CD14-positive monocyte (primary cell): ENCODE measurements at regions not wholly inside any gene's neighbourhood (a gene's known extent, or its start where the extent isn't known, plus 50 kb on each side); places are given as distances from the start of the nearest gene placed in this dataset.

ENCODE experiments used
- DNase-seq, 3 donors: peaks; one replicate each; pipeline ENCODE4 v3.0.0-alpha.2; 2011 to 2022
- H2AFZ ChIP-seq: 2 replicates; pipeline ENCODE4 v1.6.0; 2012; ENCODE audit warnings: mild to moderate bottlenecking, low read depth, low read length, inconsistent platforms; ENCODE audit not compliant: insufficient read depth, poor library complexity, severe bottlenecking
- H3K27ac ChIP-seq, 2 donors: 1 replicate in 1 of 2; 2 replicates in 1 of 2; pipeline ENCODE4 v1.5.1; 2012 to 2013; ENCODE audit warnings: low read length in 2 of 2, control low read depth in 1 of 2, inconsistent platforms in 1 of 2, low read depth in 1 of 2, mild to moderate bottlenecking in 1 of 2
- H3K27me3 ChIP-seq, 2 donors: one replicate each; pipeline versions ENCODE4 v1.6.0 to v1.6.1; 2011 to 2013; ENCODE audit warnings: low read length in 2 of 2; ENCODE audit not compliant: control insufficient read depth in 2 of 2, insufficient read depth in 2 of 2
- H3K36me3 ChIP-seq, 2 donors: replicated peaks in 1 of 2; 1 replicate in 1 of 2; 2 replicates in 1 of 2; pipeline versions ENCODE4 v1.5.1 to v1.6.1; 2012 to 2013; ENCODE audit warnings: low read length in 2 of 2, control low read depth in 1 of 2, inconsistent platforms in 1 of 2, mild to moderate bottlenecking in 1 of 2; ENCODE audit not compliant: insufficient read depth in 2 of 2, control insufficient read depth in 1 of 2
- H3K4me1 ChIP-seq, 2 donors: 1 replicate in 1 of 2; 2 replicates in 1 of 2; pipeline versions ENCODE4 v1.5.1 to v1.6.1; 2012 to 2013; ENCODE audit warnings: low read length in 2 of 2, control low read depth in 1 of 2, inconsistent platforms in 1 of 2, mild to moderate bottlenecking in 1 of 2, moderate library complexity in 1 of 2; ENCODE audit not compliant: insufficient read depth in 2 of 2, control insufficient read depth in 1 of 2
- H3K4me2 ChIP-seq: replicated peaks from 2 replicates; pipeline ENCODE3; 2012; ENCODE audit warnings: low read length, moderate library complexity, mild to moderate bottlenecking; ENCODE audit not compliant: poor library complexity, severe bottlenecking; ENCODE audit errors: extremely low read depth
- H3K4me3 ChIP-seq, 3 experiments: fragments of 200-600 bp in 1 of 3; sonication (generic) in 1 of 3; replicated peaks in 1 of 3; 1 replicate in 2 of 3; 2 replicates in 1 of 3; pipeline ENCODE4 v1.5.1; 2011 to 2013; ENCODE audit warnings: low read length in 3 of 3, mild to moderate bottlenecking in 3 of 3, control low read depth in 2 of 3, low read depth in 2 of 3, inconsistent platforms in 1 of 3, moderate library complexity in 1 of 3
- H3K79me2 ChIP-seq: 2 replicates; pipeline ENCODE4 v1.6.0; 2012; ENCODE audit warnings: mild to moderate bottlenecking, control low read depth, inconsistent platforms, low read length, moderate library complexity; ENCODE audit not compliant: insufficient read depth
- H3K9ac ChIP-seq: 2 replicates; pipeline ENCODE4 v1.6.0; 2017; ENCODE audit warnings: low read length, mild to moderate bottlenecking; ENCODE audit not compliant: insufficient read depth, poor library complexity, severe bottlenecking
- H3K9me3 ChIP-seq, 2 donors: replicated peaks in 1 of 2; 1 replicate in 1 of 2; 2 replicates in 1 of 2; pipeline versions ENCODE4 v1.5.1 to v1.6.1; 2012 to 2013; ENCODE audit warnings: low read length in 2 of 2, control low read depth in 1 of 2; ENCODE audit not compliant: control insufficient read depth in 1 of 2, insufficient read depth in 1 of 2
- H4K20me1 ChIP-seq: 2 replicates; pipeline ENCODE4 v1.6.0; 2012; ENCODE audit warnings: mild to moderate bottlenecking, low read length, control low read depth, moderate library complexity; ENCODE audit not compliant: insufficient read depth
- H3K27ac Mint-ChIP-seq, 7 donors: one replicate each; pipeline ENCODE4 v1.8.0; 2020; ENCODE audit warnings: mild to moderate bottlenecking in 7 of 7, mixed read lengths in 7 of 7, moderate library complexity in 6 of 7, inconsistent platforms in 2 of 7
- H3K27me3 Mint-ChIP-seq, 3 donors: one replicate each; pipeline ENCODE4 v1.8.0; 2021 to 2022; ENCODE audit warnings: low read depth in 3 of 3, mild to moderate bottlenecking in 3 of 3, mixed read lengths in 3 of 3, moderate library complexity in 3 of 3, inconsistent platforms in 1 of 3
- H3K36me3 Mint-ChIP-seq, 2 donors: one replicate each; pipeline ENCODE4 v1.8.0; 2020; ENCODE audit warnings: mixed read lengths in 2 of 2, inconsistent platforms in 1 of 2, mild to moderate bottlenecking in 1 of 2
- H3K4me1 Mint-ChIP-seq: one replicate; pipeline ENCODE4 v1.8.0; 2020; ENCODE audit warnings: mild to moderate bottlenecking, mixed read lengths
- H3K4me3 Mint-ChIP-seq, 2 donors: one replicate each; pipeline ENCODE4 v1.8.0; 2020; ENCODE audit warnings: mild to moderate bottlenecking in 2 of 2, mixed read lengths in 2 of 2, moderate library complexity in 1 of 2
- H3K9me3 Mint-ChIP-seq, 7 donors: one replicate each; pipeline ENCODE4 v1.8.0; 2020 to 2022; ENCODE audit warnings: mixed read lengths in 7 of 7, mild to moderate bottlenecking in 6 of 7, moderate library complexity in 6 of 7, inconsistent platforms in 2 of 7
- CTCF ChIP-seq: fragments of 200-600 bp; IDR thresholded peaks from one replicate; pipeline ENCODE4 v1.8.0; 2022; ENCODE audit warnings: antibody characterized with exemption, mild to moderate bottlenecking
- WGBS: methylation state at CpG from one replicate; pipeline ENCODE4 v1.1.5; 2013; ENCODE audit warnings: missing lambda C conversion rate; ENCODE audit not compliant: insufficient coverage; 5-methylcytosine and 5-hydroxymethylcytosine counted together
- intact Hi-C, 2 donors: fragments of 100-400 bp; cut with micrococcal nuclease; formaldehyde crosslinking; loops; one replicate each; pipeline versions ENCODE4 v1.15.0 to v1.15.1; 2023

- no peaks in the 10 kb centered on the region for H3K36me3 ChIP-seq
- WGBS = 77% methylated on average over 1 of the region's 1 CpG
- no peaks in the 10 kb centered on the region for H3K36me3 Mint-ChIP-seq
- no peak overlapping the region for H3K27ac ChIP-seq
- no peak for DNase-seq
- H3K4me3 ChIP-seq = no peak overlapping the region
- H3K4me3 Mint-ChIP-seq = no peak overlapping the region
- peaks cover 0 to 7% (median 0%) of the 10 kb centered on the region in 7 donors for H3K9me3 Mint-ChIP-seq
- TF ChIP-seq CTCF = no peak
- no peaks in the 10 kb centered on the region for H3K4me1 ChIP-seq
- H3K4me2 ChIP-seq = no peak overlapping the region
- intact Hi-C loops = loop anchor here in 1 of 2 donors (10.0 kb wide), 1 partner anchor 714 kb away; no protein-coding TSS in a partner anchor
- no peaks in the 10 kb centered on the region for H3K4me1 Mint-ChIP-seq
- no peaks in the 10 kb centered on the region for H3K27me3 ChIP-seq
- no peak overlapping the region for H3K27ac Mint-ChIP-seq
- no peak overlapping the region for H2AFZ ChIP-seq
- H3K27me3 Mint-ChIP-seq = peaks cover 5 to 8% (median 6%) of the 10 kb centered on the region in 3 donors
- H3K9ac ChIP-seq = no peak overlapping the region
- no peaks in the 10 kb centered on the region for H4K20me1 ChIP-seq
- H3K79me2 ChIP-seq = no peaks in the 10 kb centered on the region
- no peaks in the 10 kb centered on the region for H3K9me3 ChIP-seq
Measured at GRCh38 chr18:21991081-21991534, 178.3 kb upstream of the GATA6 start.

GRCh38 chr18:21991886-21992285 is 177.5 kb upstream of the GATA6 start:
- intact Hi-C loops = loop anchor here in 1 of 2 donors (10.0 kb wide), 1 partner anchor 713 kb away; no protein-coding TSS in a partner anchor
- Mint-ChIP-seq H3K4me3 (no peak overlapping the region), H3K9me3 (peaks cover 0 to 6% (median 0%) of the 10 kb centered on the region in 7 donors), H3K27me3 (peaks cover 5 to 6% (median 6%) of the 10 kb centered on the region in 3 donors), H3K36me3 (no peaks in the 10 kb centered on the region), H3K4me1 (no peaks in the 10 kb centered on the region), H3K27ac (no peak overlapping the region)
- no peaks in the 10 kb centered on the region for H3K79me2 ChIP-seq
- H3K27ac ChIP-seq = no peak overlapping the region
- no peak overlapping the region for H3K9ac ChIP-seq
- no peaks in the 10 kb centered on the region for H4K20me1 ChIP-seq
- no peak overlapping the region for H2AFZ ChIP-seq
- no peak for TF ChIP-seq CTCF
- H3K27me3 ChIP-seq = no peaks in the 10 kb centered on the region
- DNase-seq = no peak
- no peaks in the 10 kb centered on the region for H3K9me3 ChIP-seq
- H3K36me3 ChIP-seq = no peaks in the 10 kb centered on the region
- H3K4me1 ChIP-seq = no peaks in the 10 kb centered on the region
- no peak overlapping the region for H3K4me3 ChIP-seq
- H3K4me2 ChIP-seq = no peak overlapping the region
- WGBS = 90% methylated on average over 2 of the region's 6 CpGs
